ENCODE measurements at regions not wholly inside any gene's neighbourhood (a gene's known extent, or its start where the extent isn't known, plus 50 kb on each side); places are given as distances from the start of the nearest gene placed in this dataset.

DNA sequence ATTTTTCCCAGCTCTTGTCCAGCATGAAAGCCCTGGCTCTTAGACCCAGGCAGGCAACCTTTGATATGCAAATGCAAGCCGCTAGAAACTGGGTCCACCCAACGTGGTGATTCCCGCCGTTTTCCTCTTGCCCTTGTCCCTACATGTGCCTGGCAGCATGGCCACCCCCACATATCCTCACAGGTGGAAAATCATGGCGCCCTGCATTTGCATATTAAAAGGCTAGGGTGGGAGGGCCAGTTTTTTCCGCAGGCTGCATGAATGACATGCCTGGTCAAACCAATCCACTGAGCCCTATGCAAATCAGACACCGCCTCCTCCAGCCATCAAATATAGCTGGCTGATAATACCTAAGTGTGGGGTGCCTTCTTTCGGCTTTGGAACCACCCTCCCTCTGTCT is 1091.8 kb upstream of the NXPH2 start:
- intact Hi-C loops (cut with micrococcal nuclease; ENCODE audit: unreplicated experiment), result no loop called here
- POLR2A ChIA-PET, result no interaction called here
- Histone ChIP-seq H3K27me3 (ENCODE audit: control insufficient read depth, insufficient read depth, low read length) (no peaks in the 10 kb centered on the region), H3K27ac (ENCODE audit: low read length) (no peak overlapping the region), H3K4me3 (ENCODE audit: low read depth in 2 of 2, low read length in 2 of 2) (no peak overlapping the region), H3K4me1 (ENCODE audit: control insufficient read depth, insufficient read depth, low read length) (no peaks in the 10 kb centered on the region), H3K36me3 (ENCODE audit: control insufficient read depth, insufficient read depth, low read length) (no peaks in the 10 kb centered on the region), H3K9me3 (ENCODE audit: control insufficient read depth, insufficient read depth, low read depth, low read length) (no peaks in the 10 kb centered on the region)
- no peak for ATAC-seq
- no TSS peak for BruUV-seq (replicated peaks)
- TF ChIP-seq TCF7L2 (IDR thresholded peaks at IDR 0.05; ENCODE audit: low read depth, low read length) (no peak), POLR2AphosphoS5 (IDR thresholded peaks at IDR 0.05; ENCODE audit: low read depth, low read length) (no peak), SIN3A (IDR thresholded peaks at IDR 0.05; ENCODE audit: borderline replicate concordance, insufficient read depth, low read depth, low read length) (no peak)
- TF ChIP-seq, protein P1, sequence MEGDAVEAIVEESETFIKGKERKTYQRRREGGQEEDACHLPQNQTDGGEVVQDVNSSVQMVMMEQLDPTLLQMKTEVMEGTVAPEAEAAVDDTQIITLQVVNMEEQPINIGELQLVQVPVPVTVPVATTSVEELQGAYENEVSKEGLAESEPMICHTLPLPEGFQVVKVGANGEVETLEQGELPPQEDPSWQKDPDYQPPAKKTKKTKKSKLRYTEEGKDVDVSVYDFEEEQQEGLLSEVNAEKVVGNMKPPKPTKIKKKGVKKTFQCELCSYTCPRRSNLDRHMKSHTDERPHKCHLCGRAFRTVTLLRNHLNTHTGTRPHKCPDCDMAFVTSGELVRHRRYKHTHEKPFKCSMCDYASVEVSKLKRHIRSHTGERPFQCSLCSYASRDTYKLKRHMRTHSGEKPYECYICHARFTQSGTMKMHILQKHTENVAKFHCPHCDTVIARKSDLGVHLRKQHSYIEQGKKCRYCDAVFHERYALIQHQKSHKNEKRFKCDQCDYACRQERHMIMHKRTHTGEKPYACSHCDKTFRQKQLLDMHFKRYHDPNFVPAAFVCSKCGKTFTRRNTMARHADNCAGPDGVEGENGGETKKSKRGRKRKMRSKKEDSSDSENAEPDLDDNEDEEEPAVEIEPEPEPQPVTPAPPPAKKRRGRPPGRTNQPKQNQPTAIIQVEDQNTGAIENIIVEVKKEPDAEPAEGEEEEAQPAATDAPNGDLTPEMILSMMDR (IDR thresholded peaks at IDR 0.05), result no peak
- TF ChIP-seq, protein P2, sequence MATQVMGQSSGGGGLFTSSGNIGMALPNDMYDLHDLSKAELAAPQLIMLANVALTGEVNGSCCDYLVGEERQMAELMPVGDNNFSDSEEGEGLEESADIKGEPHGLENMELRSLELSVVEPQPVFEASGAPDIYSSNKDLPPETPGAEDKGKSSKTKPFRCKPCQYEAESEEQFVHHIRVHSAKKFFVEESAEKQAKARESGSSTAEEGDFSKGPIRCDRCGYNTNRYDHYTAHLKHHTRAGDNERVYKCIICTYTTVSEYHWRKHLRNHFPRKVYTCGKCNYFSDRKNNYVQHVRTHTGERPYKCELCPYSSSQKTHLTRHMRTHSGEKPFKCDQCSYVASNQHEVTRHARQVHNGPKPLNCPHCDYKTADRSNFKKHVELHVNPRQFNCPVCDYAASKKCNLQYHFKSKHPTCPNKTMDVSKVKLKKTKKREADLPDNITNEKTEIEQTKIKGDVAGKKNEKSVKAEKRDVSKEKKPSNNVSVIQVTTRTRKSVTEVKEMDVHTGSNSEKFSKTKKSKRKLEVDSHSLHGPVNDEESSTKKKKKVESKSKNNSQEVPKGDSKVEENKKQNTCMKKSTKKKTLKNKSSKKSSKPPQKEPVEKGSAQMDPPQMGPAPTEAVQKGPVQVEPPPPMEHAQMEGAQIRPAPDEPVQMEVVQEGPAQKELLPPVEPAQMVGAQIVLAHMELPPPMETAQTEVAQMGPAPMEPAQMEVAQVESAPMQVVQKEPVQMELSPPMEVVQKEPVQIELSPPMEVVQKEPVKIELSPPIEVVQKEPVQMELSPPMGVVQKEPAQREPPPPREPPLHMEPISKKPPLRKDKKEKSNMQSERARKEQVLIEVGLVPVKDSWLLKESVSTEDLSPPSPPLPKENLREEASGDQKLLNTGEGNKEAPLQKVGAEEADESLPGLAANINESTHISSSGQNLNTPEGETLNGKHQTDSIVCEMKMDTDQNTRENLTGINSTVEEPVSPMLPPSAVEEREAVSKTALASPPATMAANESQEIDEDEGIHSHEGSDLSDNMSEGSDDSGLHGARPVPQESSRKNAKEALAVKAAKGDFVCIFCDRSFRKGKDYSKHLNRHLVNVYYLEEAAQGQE (IDR thresholded peaks at IDR 0.05; ENCODE audit: insufficient read depth in 1 of 2, low read depth in 2 of 2, low read length in 1 of 2), result no peak
- CTCF ChIA-PET, result no interaction called here
- in situ Hi-C loops (cut with HindIII; ENCODE audit: low pct_unique_long_range_greater_than_20kb, low sequenced_read_pairs), result no loop called here
- no peak for DNase-seq (ENCODE audit: low read depth, low spot score)

DNA sequence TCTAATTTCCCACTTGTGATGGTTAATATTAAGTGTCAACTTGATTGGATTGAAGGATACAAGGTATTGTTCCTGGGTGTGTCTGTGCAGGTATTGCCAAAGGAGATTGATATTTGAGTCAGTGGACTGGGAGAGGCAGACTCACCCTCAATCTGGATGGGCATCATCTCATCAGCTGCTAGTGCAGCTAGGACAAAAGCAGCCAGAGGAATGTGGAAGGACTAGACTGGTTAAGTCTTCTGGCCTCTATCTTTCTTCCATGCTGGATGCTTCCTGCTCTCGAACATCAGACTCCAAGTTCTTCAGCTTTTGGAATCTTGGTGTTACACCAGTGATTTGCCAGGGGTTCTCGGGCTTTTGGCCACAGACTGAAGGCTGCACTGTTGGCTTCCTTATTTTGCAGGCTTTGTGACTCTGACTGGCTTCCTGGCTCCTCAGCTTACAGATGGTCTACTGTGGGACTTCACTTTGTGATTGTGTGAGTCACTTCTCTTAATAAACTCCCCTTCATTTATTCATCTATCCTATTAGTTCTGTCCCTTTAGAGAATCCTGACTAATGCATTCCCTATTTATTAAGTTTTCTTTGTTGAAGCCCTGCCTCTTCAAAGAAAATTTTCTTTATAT is 1087.5 kb upstream of the NXPH2 start:
- POLR2A ChIA-PET, result no interaction called here
- no peak overlapping the region for H3K4me3 ChIP-seq (ENCODE audit: low read depth in 2 of 2, low read length in 2 of 2)
- no peak overlapping the region for H3K27ac ChIP-seq (ENCODE audit: low read length)
- H3K9me3 ChIP-seq (ENCODE audit: control insufficient read depth, insufficient read depth, low read depth, low read length), result no peaks in the 10 kb centered on the region
- in situ Hi-C loops (cut with HindIII; ENCODE audit: low pct_unique_long_range_greater_than_20kb, low sequenced_read_pairs), result no loop called here
- H3K36me3 ChIP-seq (ENCODE audit: control insufficient read depth, insufficient read depth, low read length), result no peaks in the 10 kb centered on the region
- BruUV-seq (replicated peaks), result no TSS peak
- CTCF ChIA-PET, result no interaction called here
- ATAC-seq (no peak), DNase-seq (ENCODE audit: low read depth, low spot score) (no peak)
- intact Hi-C loops (cut with micrococcal nuclease; ENCODE audit: unreplicated experiment), result no loop called here
- H3K4me1 ChIP-seq (ENCODE audit: control insufficient read depth, insufficient read depth, low read length), result no peaks in the 10 kb centered on the region
- H3K27me3 ChIP-seq (ENCODE audit: control insufficient read depth, insufficient read depth, low read length), result no peaks in the 10 kb centered on the region
- TF ChIP-seq SIN3A (IDR thresholded peaks at IDR 0.05; ENCODE audit: borderline replicate concordance, insufficient read depth, low read depth, low read length), result no peak
- TF ChIP-seq TCF7L2 (IDR thresholded peaks at IDR 0.05; ENCODE audit: low read depth, low read length), result no peak
- TF ChIP-seq, protein P1 (IDR thresholded peaks at IDR 0.05), result no peak
- no peak for TF ChIP-seq POLR2AphosphoS5 (IDR thresholded peaks at IDR 0.05; ENCODE audit: low read depth, low read length)
- TF ChIP-seq, protein P2 (IDR thresholded peaks at IDR 0.05; ENCODE audit: insufficient read depth in 1 of 2, low read depth in 2 of 2, low read length in 1 of 2), result no peak
